ENCODE measurements at regions not wholly inside any gene's neighbourhood (a gene's known extent, or its start where the extent isn't known, plus 50 kb on each side); places are given as distances from the start of the nearest gene placed in this dataset.

- H3K4me2 ChIP-seq (ENCODE audit: insufficient read depth in 1 of 2, low read depth in 2 of 2, low read length in 2 of 2), result peak overlapping the region; percentile 50 to 63; a peak in 3 of 4 replicates
- H3K4ac ChIP-seq (replicated peaks; ENCODE audit: insufficient read length, low read depth, low read length), result no peak overlapping the region
- H2BK12ac ChIP-seq (ENCODE audit: low read depth, low read length), result no peak overlapping the region
- DNase-seq (ENCODE audit: low read depth in 1 of 2, low spot score in 2 of 2), result peak; percentile 46 to 93
- no peak overlapping the region for H3K14ac ChIP-seq (ENCODE audit: insufficient read length)
- no peaks in the 10 kb centered on the region for H3K79me1 ChIP-seq (ENCODE audit: low read depth, low read length)
- H3K27me3 ChIP-seq (replicated peaks in 1 of 4; ENCODE audit: control insufficient read depth in 3 of 4, extremely low read depth in 1 of 4, insufficient read depth in 3 of 4, low read length in 3 of 4), result peaks cover 0 to 3% (median 2%) of the 10 kb centered on the region in 4 experiments; a peak in 4 of 7 replicates
- no peaks in the 10 kb centered on the region for H3K9me3 ChIP-seq (ENCODE audit: insufficient read depth in 2 of 2, low read depth in 1 of 2, low read length in 1 of 2)
- no peaks in the 10 kb centered on the region for H3K23me2 ChIP-seq (ENCODE audit: low read depth, low read length)
- H2BK15ac ChIP-seq (ENCODE audit: low read length), result no peak overlapping the region
- no peak overlapping the region for H2BK5ac ChIP-seq (ENCODE audit: low read depth, low read length)
- H4K8ac ChIP-seq (ENCODE audit: extremely low read depth, insufficient read depth, low read length), result no peak overlapping the region
- no peak overlapping the region for H2BK20ac ChIP-seq (ENCODE audit: low read length)
- no peak overlapping the region for H3K9ac ChIP-seq (replicated peaks in 1 of 4; ENCODE audit: extremely low read depth in 1 of 4, low read depth in 3 of 4, low read length in 3 of 4)
- no peak overlapping the region for H2AFZ ChIP-seq (ENCODE audit: low read length)
- H2AK5ac ChIP-seq (ENCODE audit: low read depth, low read length), result no peak overlapping the region
- no peak overlapping the region for H3K18ac ChIP-seq (ENCODE audit: extremely low read depth, low read length)
- H3K56ac ChIP-seq (replicated peaks; ENCODE audit: insufficient read length, low read depth, low read length), result no peak overlapping the region
- ChIA-PET POLR2A (ENCODE audit: partially characterized antibody) (no interaction called here), CTCF (ENCODE audit: partially characterized antibody) (no interaction called here)
- H3K79me2 ChIP-seq (ENCODE audit: control insufficient read depth in 1 of 2, insufficient read depth in 2 of 2, low read length in 2 of 2), result no peaks in the 10 kb centered on the region
- no peak overlapping the region for H3K27ac ChIP-seq (ENCODE audit: low read depth, low read length)
- no peak overlapping the region for H4K5ac ChIP-seq (ENCODE audit: insufficient read length, low read depth, low read length)
- H3K36me3 ChIP-seq (ENCODE audit: control insufficient read depth in 2 of 4, insufficient read depth in 4 of 4, low read length in 3 of 4), result no peaks in the 10 kb centered on the region
- H3K4me3 ChIP-seq (ENCODE audit: extremely low read depth in 1 of 4, insufficient read depth in 2 of 4, low read depth in 3 of 4, low read length in 4 of 4), result peak overlapping the region; percentile 41 to 88 (median 52)
- no peak overlapping the region for H2BK120ac ChIP-seq (replicated peaks; ENCODE audit: low read depth, low read length)
- no peak overlapping the region for H4K91ac ChIP-seq (replicated peaks; ENCODE audit: insufficient read length, low read length)
- 2% methylated on average over 47 of the region's 103 CpGs; no CpG with 5 or more reads in 1 of the 2 experiments for WGBS, 2 experiments (ENCODE audit: extremely low coverage in 1 of 2, insufficient coverage in 1 of 2, insufficient read length in 1 of 2, insufficient replicate concordance in 2 of 2, low coverage in 1 of 2, low lambda C conversion rate in 2 of 2, missing lambda C conversion rate in 1 of 2)
- FAIRE-seq, result no peak
- H3K4me1 ChIP-seq (replicated peaks in 1 of 4; ENCODE audit: control insufficient read depth in 3 of 4, insufficient read depth in 4 of 4, low read length in 3 of 4), result no peaks in the 10 kb centered on the region; a peak in 1 of 7 replicates
- H4K20me1 ChIP-seq (replicated peaks in 1 of 2; ENCODE audit: control insufficient read depth in 1 of 2, insufficient read depth in 2 of 2, low read length in 2 of 2), result no peaks in the 10 kb centered on the region
- H3K23ac ChIP-seq (ENCODE audit: insufficient read length), result no peak overlapping the region
- TF ChIP-seq MAX (IDR thresholded peaks at IDR 0.05) (peak; percentile 37; the same call in 1 of the 2 replicates), TAF1 (IDR thresholded peaks at IDR 0.05; ENCODE audit: low read depth, low read length) (0 out of 2 replicates have a peak, but pooled peaks have one; percentile 46), NRF1 (IDR thresholded peaks at IDR 0.05; ENCODE audit: low read depth, low read length) (peak; percentile 43), CREB1 (IDR thresholded peaks at IDR 0.05) (peak; percentile 75; the same call in 1 of the 2 replicates), E2F6 (IDR thresholded peaks at IDR 0.05) (0 out of 2 replicates have a peak, but pooled peaks have one; percentile 15), CEBPB (IDR thresholded peaks at IDR 0.05; ENCODE audit: low read depth, low read length) (no peak), PHF8 (conservative IDR thresholded peaks at IDR 0.05; ENCODE audit: low read depth, low read length) (no peak), HDAC2 (IDR thresholded peaks at IDR 0.05; ENCODE audit: borderline replicate concordance in 1 of 2, low read depth in 2 of 2, low read length in 2 of 2) (peak in 1 of 2 experiments; percentile 30; a peak in 1 of 4 replicates), RBBP5 (IDR thresholded peaks at IDR 0.05; ENCODE audit: borderline replicate concordance, low read depth, low read length) (0 out of 2 replicates have a peak, but pooled peaks have one; percentile 33), POU5F1 (IDR thresholded peaks at IDR 0.05; ENCODE audit: low read depth, low read length) (no peak), TAF7 (optimal IDR thresholded peaks at IDR 0.05; ENCODE audit: borderline replicate concordance, low read depth, low read length) (no peak), BRCA1 (IDR thresholded peaks at IDR 0.05; ENCODE audit: low read depth, low read length) (no peak)
These were observed 219.1 kb downstream of the RTP5 start for GRCh38 chr2:242088471-242089212.

Measured in H1 (cell line).